ENCODE measurements at regions not wholly inside any gene's neighbourhood (a gene's known extent, or its start where the extent isn't known, plus 50 kb on each side); places are given as distances from the start of the nearest gene placed in this dataset.

DNA sequence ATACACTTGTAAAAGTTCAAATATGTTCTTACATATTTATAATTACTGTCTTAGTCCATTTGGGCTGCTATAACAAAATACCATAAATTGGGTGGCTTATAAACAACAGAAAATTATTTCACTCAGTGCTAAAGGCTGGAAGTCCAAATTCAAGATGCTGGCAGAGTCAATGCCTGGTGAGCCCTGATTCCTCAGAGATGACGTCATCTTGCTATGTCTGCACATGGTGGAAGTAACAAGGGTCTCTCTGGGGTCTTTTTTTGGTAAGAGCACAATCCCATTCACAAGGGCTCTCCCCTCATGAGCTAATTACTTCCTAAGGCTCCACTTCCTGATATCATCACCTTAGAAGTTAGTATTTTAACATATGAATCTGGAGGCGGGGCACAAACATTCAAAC lies 108.0 kb upstream of the DUSP10 start:
- no peak for DNase-seq (ENCODE audit: low read depth)

DNA sequence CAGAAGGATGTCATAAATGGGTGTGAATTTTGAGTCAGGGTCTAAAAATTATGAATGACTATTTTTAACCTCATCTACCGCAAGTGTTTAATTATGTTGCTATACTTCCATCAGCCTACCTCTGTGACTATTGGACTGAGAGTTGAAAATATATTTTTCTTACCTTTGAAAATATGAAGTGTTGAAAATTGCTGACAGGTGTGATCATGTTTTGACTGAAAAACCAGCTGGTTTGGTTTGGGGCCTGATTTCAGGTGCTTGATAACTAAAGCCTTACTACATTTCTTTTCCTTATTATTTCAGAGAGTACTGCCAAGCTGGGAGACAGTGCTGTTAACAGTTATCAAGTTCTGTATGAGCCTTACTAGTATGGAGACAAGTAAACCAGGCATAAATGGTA lies 107.2 kb upstream of the DUSP10 start:
- no peak for DNase-seq (ENCODE audit: low read depth)

DNA sequence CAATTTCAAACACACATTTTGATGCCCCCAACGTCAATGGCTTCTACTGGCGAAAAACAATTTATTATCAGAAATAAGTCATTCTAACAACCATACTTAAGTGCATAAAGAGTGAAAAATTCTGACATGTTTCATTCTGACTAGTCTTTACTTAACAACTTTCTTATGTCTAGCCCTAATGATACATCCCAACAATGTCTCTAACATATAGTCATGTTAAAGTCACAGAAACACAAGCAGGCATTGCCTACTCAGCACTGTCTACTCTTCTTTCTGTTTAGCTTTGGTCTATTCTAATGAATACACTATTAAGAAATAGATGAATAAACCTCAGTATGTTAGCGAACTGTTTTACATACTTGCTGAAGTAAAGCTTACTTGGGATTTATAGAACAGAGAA lies 105.8 kb upstream of the DUSP10 start:
- no peak for DNase-seq (ENCODE audit: low read depth)

DNA sequence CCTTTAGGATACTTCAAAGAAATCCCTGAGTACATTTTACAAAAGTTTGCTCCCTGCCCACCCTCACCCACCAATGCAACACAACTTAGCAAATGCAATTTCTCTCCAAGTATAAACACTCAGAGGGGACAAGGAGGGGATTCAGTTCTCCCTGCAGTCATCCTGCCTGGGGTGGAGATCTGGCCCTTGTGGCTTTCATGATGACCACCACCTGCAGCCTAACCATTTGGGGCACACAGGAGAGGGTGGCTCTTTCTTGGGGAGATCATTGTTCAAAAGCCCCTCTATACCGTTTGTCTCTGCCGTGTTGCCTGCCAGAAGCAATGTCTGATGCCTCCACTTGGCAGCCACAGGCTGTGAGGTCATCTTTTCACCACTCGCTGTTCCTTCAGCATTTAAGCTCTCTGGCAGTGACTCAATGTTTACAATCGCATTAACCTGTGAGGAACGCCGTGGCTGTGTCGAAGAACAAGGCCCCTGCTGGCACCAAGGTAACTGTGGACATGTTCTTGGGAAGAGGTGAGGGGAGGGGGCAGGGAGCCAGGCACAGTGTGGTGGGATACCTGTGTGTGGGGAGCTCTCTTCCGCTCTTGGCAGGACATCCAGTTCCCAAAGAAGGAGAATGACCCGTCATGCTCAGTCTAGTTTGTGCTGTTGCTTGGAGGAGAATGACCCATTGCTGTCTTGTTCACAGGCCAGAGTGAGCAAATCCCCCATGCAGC lies 103.9 kb upstream of the DUSP10 start:
- no peak for DNase-seq (ENCODE audit: low read depth)

DNA sequence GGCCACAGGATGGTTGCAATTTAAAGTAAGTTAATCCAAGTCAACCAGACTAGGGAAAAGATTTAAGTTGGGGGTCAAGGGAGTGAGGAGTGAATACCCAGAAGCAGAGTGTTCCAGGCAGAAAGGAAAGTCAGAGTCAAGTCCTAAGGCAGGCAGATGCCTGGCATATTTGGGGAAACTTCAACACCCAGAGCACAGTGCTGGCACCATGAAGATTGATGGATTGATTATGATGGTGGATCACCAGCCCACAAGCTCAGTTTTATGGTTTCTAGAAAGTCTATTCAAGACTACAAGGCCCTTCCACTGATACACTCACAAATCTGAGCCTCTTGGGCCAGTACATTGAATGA lies 100.1 kb upstream of the DUSP10 start:
- no peak for DNase-seq (ENCODE audit: low read depth)

DNA sequence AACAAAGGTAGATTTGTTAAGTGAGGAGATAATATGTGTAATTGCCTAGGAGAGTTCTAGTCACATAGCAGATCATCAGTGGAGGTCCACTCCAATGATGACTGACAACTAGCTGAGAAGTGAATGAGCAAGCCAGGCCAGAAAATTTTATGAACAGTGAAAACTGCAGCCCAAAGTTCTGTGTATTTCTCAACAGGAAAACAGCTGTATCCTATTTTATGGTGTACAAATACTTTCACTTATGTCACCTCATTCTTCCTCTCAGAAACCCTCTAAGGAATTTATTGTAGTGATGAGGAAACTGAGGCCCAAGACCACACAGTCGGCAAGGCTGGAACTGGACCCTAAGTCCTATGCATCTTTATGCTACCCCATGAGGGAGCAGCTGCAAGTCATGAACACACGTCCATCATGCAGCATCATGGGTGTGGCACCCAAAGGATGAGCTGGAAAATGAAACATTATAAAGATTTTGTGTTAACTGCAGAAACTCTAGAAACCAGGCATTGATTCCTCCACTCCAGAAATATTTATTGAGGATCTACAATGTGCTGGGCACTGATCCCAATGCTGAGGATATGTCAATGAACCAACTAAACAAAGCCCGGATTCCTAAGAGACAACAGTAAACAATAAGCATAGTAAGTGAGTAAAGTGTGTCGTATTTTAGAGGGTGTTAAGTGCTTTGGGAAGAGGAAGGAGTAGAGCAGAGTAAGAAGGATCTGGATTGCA lies 99.5 kb upstream of the DUSP10 start:
- peak; percentile 35 for DNase-seq (ENCODE audit: low read depth)

DNA sequence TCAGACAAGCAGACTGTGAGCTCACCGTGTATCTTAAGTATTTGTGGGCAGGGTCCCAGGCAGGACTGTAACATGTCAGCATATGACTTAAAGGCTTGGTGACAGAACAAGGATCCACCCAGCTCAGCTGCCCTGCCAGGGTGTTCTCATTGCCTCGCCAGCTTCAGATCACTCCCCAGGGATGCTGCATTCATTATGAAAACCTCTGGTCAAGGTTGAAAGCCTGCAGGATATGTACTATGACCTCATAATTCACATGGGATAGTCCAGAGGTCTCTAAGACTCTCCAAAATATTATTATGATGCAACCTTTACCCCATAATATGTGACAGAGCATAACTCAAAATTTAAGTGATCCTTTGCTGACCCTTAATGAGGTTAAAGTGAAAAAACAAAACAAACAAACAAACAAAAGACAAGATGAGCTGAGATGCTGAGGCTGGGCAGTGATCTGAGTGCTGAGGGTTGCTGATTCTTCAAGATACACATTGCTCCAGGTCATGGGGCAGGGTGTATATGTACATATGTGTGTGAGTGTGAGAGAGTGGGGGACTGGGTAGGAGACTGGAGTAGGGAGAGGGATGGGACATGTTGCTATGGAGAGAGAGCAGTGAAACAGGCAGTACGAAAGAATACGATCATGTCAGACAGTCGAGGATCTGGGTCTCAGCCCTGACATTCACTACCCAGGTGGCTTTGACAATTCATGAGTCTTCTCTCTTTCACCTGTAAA lies 98.8 kb upstream of the DUSP10 start:
- no peak for DNase-seq (ENCODE audit: low read depth)

DNA sequence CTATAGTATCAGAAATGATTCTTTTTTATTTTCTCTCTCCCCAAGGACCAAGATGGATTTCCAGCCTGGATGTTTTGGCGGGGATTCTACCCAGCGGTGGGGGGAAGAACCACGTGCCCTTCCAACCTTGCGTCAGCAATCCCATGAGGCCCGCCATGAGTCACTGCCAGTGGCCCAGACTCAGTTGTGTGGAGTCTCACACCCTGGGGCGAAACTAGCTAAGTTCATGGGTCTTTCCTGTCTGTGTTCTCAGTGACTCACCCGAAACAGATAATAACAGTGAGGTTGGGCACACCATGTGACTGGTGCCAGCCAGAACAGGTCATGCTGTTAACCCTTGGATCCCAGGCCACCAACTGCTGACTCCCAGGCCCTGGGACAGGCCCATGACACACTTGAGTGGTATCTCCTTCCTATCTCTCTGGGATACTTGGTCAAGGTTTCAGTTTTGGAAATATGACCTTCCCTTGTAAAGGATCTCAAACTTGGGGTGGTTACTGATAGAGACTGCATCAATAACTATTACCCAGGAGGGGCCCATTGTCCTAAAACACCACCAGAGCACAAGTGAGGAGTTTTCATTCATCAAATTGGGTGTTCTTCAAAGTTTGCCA lies 98.0 kb upstream of the DUSP10 start:
- no peak for DNase-seq (ENCODE audit: low read depth)

DNA sequence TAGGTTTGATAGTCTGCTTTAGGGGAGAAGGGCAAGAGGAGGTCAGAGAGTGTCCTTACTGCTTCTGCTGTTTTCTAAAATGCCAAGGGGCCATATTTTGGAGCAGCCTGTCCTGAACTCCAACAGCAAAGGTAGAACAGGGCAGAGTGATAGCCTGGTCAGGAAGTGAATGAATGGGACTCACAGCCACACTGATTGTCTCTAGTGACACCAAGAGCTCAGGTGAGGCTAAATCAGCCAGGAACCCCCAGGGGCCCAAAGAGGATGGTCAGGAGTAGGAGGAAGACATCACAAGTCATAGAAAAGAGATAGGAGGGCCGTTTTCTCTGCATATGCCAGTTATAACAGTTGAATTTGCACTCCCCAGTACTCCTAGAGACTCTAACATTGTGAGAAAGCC lies 97.4 kb upstream of the DUSP10 start:
- no peak for DNase-seq (ENCODE audit: low read depth)

DNA sequence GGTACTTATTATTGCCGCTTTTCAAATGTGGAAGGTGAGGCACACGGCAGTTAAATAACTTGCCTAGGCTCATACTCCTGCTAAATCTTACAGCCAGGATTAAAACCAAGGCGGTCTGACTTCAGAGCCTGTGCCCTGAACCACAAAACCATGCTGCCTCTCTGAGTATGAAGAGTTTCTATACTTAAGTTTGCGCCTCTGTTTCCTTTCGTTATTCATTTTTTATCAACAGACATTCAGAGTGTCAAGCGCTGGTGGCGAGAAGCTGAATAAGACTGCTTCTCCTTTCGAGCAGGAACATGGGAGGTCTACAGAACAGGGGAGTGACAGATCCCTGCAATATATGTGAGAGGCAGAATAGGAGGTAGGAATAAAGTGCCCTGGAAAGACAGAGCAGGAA lies 96.0 kb upstream of the DUSP10 start:
- DNase-seq (ENCODE audit: low read depth) = no peak

DNA sequence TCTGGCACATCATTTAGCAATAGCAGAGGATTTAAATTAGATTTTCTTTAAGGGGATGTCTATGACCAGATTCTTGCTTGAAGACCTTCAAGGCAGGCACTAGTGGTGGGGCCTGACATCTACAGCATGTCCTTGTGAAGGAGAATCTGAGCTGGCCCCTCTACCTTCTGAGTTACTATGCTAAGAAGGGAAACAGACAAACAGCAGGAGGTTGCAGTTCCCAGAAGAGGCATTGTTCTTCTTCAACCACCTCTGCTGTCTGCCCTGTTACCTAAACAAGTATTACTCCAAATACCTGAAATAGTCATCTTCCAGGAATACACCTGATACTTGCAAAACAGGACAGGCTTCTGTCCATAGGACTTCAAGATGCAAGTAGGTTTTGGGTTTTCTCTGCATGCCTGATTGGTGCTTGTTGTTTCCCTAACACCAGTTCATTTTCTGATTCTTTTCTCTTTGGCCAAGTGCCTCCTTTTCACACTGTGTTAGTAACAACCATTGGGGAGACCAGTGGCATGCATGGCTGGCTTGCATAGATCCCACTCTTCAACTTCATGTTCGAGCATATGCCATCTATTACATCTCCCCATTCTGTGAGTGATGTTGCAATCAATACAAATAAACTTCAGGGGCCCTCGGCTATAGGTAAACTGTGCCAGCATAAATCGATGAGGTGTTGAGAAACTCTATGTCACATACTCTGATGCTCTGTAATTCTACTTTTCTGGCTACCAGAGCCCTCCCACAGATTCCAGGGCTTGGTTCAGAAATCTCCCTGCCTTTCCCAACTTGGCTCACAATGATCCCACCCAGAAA lies 93.0 kb upstream of the DUSP10 start:
- no peak for DNase-seq (ENCODE audit: low read depth)

DNA sequence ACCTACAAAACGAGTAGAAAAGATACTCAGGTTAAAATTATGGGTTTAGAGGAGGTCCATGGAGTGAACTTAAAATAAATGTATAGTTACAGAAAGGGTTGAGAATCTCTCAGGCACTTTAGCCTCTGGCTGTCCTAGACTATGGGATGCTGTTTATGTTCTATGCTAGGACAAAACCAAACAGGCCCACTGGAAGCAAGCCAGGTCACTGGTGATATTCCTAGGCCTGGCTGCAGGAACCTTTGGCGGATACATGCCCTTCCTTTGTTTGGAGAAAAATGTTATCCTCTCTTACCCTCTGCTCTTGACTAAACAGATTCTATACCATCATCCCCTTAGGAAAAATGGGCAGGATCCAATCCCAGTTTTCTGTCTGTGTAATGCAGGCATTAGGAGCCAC lies 90.7 kb upstream of the DUSP10 start:
- no peak for DNase-seq (ENCODE audit: low read depth)

DNA sequence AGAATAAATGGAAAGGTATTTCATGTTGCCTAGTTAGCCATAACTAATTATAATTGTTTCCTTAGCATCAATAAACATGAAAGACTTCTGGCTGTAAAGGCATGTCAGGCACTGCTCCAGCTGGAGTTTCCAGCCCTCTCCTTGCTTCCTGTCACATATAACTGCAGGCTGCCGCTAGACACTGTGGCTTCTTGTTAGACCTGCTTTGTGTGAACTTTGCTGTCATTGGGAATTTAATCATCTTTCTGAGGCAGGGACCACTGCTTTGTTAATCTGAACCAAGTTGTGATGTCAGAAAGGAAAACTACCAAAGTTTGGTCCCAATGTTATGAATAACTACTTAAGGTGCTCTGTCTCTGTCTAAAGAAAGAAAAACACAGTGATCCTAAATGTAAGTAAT lies 90.3 kb upstream of the DUSP10 start:
- DNase-seq (ENCODE audit: low read depth) = no peak

DNA sequence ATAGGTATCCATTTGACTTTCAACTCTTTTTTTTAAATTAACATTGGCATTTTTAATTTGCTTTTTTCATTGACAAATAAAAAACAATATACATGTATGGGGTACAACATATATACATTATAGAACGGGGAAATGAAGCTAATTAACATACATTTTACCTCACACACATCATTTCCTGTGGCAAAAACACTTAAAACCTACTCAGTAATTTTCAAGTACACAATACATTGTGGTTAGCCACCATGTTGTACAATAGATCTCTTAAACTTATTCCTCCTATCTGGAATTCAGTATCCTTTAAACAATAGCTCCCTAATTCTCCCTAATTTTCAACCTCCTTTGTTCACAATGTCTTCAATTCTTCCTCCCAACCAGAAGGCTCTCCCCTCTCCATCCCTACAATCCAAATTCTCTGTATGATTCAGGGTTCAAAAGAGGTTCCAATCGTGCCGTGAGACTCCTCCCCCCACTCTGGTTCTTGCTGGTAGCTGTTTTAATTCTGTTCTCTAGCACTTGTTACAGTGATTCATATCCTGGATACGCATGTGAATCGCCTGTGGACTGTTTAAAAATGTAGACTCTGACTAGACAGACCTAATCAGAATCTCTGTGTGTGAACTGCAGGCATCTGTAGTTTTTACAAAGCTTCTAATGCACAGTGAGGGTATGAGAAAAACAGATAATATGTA lies 87.6 kb upstream of the DUSP10 start:
- DNase-seq (ENCODE audit: low read depth) = no peak

DNA sequence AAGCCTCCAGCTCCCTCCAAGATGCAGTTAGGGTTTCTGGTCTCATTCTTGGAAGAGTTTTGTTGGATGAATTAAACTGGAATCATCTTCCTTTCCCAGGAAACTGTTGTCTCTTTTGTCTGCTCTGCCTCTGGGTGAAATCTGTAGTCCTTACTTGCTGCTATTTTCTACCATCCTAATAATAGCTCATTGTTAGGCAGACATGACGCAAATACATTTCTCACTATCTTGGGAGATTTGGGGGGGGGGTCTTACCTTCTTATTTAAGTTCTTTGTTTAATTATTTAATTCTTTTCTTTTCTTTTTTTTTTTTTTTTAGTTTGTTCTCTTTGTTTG lies 85.4 kb upstream of the DUSP10 start:
- DNase-seq (ENCODE audit: low read depth) = no peak

DNA sequence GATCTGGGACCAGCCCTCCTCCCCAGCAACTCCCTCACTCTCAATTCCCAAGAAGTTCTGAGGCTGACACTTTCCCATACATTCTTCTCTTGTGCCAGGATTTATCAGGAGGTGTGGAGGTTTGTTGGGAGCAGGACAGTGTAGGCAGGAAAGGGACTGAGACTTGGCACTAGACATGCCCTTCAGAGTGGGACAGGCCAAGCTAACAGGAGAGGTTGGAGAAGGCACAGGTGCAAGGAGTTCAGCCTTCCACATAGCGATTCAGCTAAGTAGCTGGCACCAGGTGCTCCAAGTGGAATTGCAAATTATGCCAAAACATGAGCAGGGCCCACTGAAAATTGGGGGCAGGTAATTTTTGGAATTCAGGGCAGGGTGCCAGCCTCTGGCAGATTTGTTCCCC lies 83.0 kb upstream of the DUSP10 start:
- no peak for DNase-seq (ENCODE audit: low read depth)

DNA sequence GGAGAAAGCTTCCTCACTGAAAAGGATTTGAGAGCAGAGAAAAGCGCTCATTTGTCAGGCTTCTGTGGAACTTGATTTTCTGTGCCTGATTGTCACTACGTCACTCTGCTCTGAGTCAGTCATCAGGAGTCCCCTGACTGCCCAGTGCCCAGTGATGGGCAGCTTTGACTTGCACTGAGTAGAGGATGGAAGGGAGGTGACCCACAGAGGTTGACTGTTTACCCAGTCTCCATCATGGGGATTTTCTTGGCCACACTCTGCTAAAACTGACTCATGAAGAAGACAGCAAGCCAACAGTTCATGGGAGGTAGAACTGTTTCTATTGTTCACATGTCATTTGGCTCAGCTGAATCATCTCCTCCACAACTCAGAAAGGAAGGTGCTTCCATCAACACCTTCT lies 82.1 kb upstream of the DUSP10 start:
- DNase-seq (ENCODE audit: low read depth) = no peak

DNA sequence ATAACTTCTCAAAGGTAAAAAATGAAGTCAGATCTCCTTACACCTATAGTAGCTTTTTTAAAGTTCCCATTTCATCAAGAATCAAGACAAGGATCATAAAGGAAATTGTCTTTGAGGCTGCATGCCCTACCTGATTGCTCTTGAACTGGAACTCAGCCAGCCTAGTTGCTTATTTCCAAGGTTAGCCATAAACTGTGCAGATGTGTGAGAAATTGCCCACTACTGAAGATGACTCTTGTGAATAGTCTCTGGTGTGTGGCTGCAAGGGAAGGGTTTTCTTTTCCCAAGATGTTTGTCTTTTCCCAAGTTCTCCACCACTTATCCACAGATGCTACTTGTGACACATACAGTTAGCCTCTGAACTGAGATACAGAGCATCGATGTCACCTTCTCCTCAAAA lies 81.7 kb upstream of the DUSP10 start:
- DNase-seq (ENCODE audit: low read depth) = no peak

DNA sequence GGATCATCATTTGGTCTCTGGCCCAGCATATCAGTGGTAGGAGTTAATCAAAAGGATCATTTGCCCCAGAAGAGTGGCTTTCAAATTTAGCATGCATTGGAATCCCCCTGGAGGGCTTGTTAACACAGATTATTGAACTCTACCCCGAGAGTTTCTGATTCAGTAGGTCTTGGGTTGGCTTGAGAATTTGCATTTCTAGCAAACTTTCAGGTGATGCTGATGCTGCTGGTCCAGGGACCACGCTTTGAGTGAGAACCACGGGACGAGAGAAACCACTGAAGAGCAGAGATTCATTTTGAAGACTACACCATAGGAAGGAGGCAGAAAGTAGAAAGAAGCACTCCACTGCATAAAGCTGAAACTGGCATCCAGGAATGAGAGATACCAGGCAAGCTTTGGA lies 81.3 kb upstream of the DUSP10 start:
- no peak for DNase-seq (ENCODE audit: low read depth)

DNA sequence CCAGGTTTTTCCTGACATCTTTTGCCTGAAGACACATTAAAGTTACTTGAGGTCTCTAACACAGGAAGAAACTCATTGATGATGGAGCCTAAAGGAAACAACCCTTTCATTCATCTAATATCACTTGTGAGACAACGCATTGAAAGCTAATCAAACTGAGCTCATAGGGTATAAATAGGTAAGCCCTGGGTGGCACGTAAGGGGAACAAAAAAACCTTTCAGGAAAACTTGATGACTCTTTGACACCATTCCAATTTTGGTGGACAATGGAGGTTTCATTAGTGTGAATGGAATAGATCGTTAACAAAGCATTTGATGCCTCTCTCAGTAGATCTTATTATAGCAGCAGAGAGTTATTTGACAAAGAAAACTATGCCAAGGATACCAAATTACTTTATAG lies 80.7 kb upstream of the DUSP10 start:
- DNase-seq (ENCODE audit: low read depth) = no peak

DNA sequence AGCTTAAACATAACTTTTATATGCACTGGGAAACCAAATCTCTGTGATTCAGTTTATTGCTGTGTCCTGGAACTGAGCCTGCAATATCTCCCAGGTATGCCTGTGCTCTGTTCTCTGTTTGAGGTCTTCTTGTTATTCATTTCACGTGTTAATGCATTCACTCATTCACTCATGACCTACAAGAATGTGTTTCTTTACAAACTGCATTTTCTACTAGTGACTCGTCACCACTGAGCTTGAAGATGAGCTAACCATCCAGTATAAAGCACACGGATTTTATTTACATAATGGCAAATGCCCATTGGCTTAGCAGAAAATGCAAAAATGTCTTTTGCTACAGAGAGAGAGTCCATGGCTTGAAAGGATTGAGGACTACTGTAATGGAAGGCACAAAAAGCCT lies 75.0 kb upstream of the DUSP10 start:
- no peak for DNase-seq (ENCODE audit: low read depth)

Measured in forelimb muscle (tissue), 1 donor.